Memory B cell (primary cell): ENCODE measurements at regions not wholly inside any gene's neighbourhood (a gene's known extent, or its start where the extent isn't known, plus 50 kb on each side); places are given as distances from the start of the nearest gene placed in this dataset.

Experiments used
- ATAC-seq: fragments of 150-1000 bp; cut with Tn5 transposase; 2 replicates; pipeline ENCODE4 v1.10.0; 2021; ENCODE audit warnings: low read depth, mild to moderate bottlenecking, moderate library complexity
- DNase-seq, 2 donors: peaks; one replicate each; pipeline ENCODE4 v3.0.0; 2022; ENCODE audit warnings: low spot score in 2 of 2
- H3K27ac Mint-ChIP-seq: one replicate; pipeline ENCODE4 v1.8.0; 2022; ENCODE audit warnings: mild to moderate bottlenecking, moderate library complexity, mixed read lengths
- H3K27me3 Mint-ChIP-seq: one replicate; pipeline ENCODE4 v1.8.0; 2022; ENCODE audit warnings: mixed read lengths
- H3K36me3 Mint-ChIP-seq: one replicate; pipeline ENCODE4 v1.8.0; 2022; ENCODE audit warnings: mild to moderate bottlenecking, mixed read lengths
- H3K4me1 Mint-ChIP-seq: one replicate; pipeline ENCODE4 v1.8.0; 2022; ENCODE audit warnings: mixed read lengths
- H3K4me3 Mint-ChIP-seq: one replicate; pipeline ENCODE4 v1.8.0; 2022; ENCODE audit warnings: mild to moderate bottlenecking, moderate library complexity, mixed read lengths
- H3K9me3 Mint-ChIP-seq: one replicate; pipeline ENCODE4 v1.8.0; 2022; ENCODE audit warnings: mixed read lengths

DNA sequence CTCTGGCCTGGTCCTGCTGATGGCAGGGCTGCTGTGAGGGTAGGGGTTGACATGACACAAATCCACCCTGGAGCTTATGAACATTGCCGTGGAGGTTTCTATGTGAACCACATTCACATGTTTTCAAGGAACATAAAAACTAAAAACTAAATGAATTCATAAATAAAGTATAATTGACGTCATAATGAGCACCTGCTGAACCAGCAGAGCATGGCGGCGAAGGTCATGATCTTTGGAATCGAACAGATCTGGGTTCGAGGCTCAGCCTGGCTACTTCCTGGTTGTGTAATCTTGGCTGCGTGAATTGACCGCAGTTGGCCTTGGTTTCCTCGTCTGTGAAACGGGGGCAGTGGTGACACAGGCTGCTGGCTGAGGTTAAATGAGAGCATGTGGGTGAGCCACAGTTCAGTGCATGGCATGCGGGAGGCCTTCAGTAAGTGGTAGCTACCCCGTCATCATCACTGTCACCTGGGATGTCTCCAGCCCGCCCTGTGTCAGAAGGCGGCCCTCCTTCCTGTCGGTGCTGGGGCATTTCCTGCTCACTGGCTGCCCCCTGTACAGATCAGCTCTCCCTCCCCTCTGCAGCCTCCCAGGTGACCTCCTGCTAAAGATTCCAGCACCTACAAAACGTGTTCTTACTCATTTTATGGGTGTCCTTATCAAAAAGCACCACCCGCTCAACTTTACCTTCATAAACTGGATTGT is 190.3 kb upstream of the SHH start:
- no peak for DNase-seq
- no peak overlapping the region for H3K27ac Mint-ChIP-seq
- ATAC-seq, result no peak
- H3K27me3 Mint-ChIP-seq, result peaks cover 2% of the 10 kb centered on the region
- peaks cover 1% of the 10 kb centered on the region for H3K9me3 Mint-ChIP-seq
- no peaks in the 10 kb centered on the region for H3K4me1 Mint-ChIP-seq
- H3K36me3 Mint-ChIP-seq, result no peaks in the 10 kb centered on the region
- no peak overlapping the region for H3K4me3 Mint-ChIP-seq

DNA sequence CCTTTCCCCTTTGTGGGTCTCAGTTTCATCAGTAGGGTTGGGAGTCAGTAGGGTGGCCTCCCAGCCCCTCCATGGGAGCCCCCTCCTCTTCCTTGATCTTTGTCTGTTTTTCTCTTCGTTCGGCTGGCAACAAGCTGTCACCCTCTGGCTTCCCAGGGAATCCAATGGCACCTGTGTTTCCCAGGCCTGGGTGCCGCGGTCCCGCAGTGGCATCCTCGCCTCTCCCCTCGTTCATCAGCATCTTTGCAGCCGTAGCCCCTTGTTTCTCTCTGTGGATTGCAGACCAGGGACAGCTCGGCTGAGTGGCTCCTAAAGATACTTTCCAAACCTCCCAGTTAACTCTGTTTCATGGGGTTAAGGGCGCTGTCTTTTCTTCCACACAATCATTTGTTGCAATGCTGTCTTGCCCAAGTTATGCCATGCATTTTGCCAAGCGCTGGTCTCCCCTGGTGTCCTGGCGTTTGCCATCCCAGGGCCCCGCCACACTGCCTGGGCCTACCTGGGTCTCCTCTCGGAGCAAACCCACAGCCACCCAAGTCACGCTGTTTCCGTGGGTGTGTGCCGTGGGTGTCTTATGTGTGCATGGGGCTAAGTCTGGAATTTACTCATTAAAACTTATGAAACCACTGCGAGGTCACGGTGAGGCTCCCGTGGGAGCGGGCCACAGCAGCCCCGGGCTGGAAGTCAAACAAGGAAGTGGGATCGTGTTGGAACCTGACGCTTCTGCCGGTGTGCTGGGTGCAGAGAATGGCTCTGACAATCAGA is 189.4 kb upstream of the SHH start:
- Mint-ChIP-seq H3K27ac (no peak overlapping the region), H3K27me3 (peaks cover 5% of the 10 kb centered on the region), H3K9me3 (peaks cover 1% of the 10 kb centered on the region), H3K4me1 (no peaks in the 10 kb centered on the region), H3K4me3 (no peak overlapping the region), H3K36me3 (no peaks in the 10 kb centered on the region)
- no peak for ATAC-seq
- no peak for DNase-seq

DNA sequence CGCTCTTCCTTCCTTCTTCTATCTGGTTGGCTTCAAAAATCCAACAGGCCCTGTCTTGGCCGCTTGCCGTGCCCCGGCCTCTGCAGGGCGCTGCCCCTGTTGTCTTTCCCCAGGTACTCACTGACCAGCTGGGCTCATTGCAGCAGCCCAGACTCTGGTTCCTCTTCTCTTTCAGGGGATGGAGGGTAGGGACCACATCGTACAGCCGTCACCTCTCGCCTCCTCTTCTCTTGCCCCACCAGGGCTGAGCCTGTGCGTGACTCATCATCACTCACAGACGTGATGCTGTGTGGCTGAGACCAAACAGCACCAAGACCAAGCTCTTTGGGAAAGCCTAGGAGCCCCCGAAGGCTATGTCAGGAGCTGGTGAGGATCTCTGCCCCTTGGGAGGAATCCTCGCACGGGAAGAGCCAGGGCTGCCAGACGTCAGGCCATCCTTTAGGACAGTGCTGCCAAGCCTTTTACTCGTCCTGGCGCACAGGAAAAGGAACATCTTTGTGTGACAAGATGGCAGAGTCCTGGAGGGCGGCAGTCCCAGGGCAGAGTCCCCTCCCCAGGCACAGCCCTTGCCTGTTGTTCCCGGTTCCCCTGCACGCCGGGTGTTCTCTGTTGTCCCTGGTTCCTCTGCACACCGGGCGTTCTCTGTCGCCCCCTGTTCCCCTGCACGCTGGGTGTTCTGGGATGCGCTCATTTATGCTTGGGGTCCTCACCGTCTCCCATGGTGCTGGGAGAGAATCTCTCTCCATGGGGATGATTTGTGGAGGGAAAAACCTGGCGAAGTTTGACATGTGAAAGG is 188.5 kb upstream of the SHH start:
- ATAC-seq, result no peak
- no peak overlapping the region for H3K27ac Mint-ChIP-seq

DNA sequence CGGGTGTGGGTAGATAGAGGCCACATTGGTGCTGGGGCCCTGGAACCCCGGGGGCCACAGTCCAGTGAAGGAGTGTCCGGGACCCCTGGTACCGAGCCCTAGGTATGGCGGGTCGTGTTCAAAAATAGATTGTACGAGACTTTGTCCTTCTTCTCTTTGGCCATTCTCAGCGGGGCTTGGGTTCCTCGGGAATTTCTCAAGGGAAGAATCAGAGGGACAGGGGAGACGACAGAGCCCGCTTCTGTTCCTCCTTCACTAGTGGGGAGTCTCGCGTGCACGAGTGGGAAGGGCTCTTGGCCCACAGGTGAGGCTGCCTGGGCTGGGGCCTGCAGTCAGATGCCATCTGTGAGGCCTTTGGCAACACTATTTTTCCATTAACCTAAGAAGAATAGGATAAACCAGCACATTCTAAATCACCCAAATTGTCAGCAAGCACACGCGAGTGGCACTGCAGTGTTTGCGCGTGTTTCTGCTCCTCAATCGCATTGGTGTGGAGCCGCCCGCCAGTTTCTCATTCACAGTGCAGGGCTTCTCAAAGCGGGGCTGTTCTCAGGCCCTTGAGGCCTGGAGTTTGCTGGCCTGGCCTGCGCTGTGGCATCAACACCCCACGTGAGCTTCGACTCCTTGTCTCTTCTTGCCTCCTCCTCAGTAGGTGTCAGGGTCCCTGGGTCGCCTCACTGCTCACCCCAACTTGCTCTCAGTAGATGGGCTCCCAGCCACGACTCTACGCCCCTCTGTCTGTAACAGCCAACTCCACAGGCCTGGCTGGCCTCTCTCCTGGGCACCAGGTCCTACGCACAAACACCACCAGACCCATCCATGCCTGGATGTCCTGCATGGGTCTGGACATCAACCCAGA is 187.6 kb upstream of the SHH start:
- DNase-seq (no peak), ATAC-seq (no peak)
- Mint-ChIP-seq H3K27me3 (peaks cover 5% of the 10 kb centered on the region), H3K36me3 (no peaks in the 10 kb centered on the region), H3K27ac (no peak overlapping the region), H3K4me1 (no peaks in the 10 kb centered on the region), H3K4me3 (no peak overlapping the region), H3K9me3 (no peaks in the 10 kb centered on the region)

More for the DNA sequence above, 188.5 kb upstream of the SHH start:
- Mint-ChIP-seq H3K27me3 (peaks cover 5% of the 10 kb centered on the region), H3K36me3 (no peaks in the 10 kb centered on the region), H3K4me3 (no peak overlapping the region), H3K9me3 (peaks cover 1% of the 10 kb centered on the region), H3K4me1 (no peaks in the 10 kb centered on the region)
- DNase-seq, result no peak

DNA sequence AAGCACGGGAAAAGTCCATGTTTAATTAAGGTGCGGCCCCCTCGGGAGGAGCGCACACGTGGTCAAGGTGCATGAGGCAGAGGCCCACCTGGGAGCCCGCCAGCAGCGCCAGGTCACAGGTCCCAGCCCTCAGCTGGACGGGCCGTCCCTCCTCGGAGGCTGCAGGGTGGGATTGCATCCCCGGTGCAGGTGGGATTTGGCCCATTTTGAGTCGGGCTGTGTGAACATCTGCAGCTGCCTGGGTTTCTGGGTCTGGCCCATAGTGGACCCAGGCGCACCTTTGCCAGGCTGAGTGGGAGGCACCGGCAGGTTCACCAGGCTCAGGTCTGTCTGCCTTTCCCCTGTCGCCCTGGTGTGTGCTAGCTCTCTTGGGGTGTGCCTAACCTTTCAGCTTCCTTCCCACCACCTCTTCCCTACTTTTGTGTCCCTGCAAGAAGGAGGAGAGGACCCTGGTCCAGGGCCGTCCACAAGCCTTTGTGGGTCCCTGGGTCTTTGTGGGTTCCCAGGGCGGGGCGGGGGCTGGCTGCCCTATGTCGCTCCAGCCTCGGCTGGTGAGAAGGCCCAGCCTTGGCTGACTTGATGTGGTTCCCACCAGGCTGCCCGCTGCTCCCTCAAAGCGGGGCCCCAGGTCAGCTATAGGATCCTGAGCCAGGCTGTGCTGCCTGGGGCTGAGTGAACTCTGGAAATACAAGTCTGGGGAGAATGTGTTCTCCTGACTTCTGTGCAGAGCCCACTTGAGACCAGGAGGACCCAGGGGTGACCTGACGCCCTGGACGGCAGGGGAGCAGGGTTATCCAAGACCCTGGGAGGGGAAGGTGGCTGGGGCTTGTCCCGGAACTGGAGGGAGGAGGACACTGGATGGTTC is 186.7 kb upstream of the SHH start:
- DNase-seq (no peak), ATAC-seq (no peak)
- Mint-ChIP-seq H3K9me3 (peaks cover 2% of the 10 kb centered on the region), H3K36me3 (no peaks in the 10 kb centered on the region), H3K4me1 (no peaks in the 10 kb centered on the region), H3K4me3 (no peak overlapping the region), H3K27ac (no peak overlapping the region), H3K27me3 (peaks cover 5% of the 10 kb centered on the region)

DNA sequence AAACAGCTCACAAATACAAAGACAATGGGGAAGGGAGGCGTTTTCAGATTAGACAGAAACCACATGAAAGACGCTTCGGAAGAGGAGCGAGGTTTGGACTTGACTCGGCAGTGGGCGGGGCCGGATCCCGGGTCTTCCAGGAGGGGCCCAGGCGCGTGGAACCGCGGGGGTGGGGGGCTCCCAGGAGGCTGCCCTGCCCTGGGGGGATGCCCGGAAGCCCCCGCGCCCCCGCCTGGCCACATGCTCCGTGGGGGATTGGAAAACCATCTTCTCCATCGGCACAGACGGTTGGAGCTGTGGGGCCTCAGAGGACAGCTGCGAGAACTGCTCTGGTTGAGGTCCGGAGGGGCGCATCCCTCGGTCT is 186.0 kb upstream of the SHH start:
- ATAC-seq (no peak), DNase-seq (no peak)
- Mint-ChIP-seq H3K27me3 (peaks cover 5% of the 10 kb centered on the region), H3K9me3 (peaks cover 4% of the 10 kb centered on the region), H3K27ac (no peak overlapping the region), H3K4me3 (no peak overlapping the region), H3K36me3 (no peaks in the 10 kb centered on the region), H3K4me1 (no peaks in the 10 kb centered on the region)

DNA sequence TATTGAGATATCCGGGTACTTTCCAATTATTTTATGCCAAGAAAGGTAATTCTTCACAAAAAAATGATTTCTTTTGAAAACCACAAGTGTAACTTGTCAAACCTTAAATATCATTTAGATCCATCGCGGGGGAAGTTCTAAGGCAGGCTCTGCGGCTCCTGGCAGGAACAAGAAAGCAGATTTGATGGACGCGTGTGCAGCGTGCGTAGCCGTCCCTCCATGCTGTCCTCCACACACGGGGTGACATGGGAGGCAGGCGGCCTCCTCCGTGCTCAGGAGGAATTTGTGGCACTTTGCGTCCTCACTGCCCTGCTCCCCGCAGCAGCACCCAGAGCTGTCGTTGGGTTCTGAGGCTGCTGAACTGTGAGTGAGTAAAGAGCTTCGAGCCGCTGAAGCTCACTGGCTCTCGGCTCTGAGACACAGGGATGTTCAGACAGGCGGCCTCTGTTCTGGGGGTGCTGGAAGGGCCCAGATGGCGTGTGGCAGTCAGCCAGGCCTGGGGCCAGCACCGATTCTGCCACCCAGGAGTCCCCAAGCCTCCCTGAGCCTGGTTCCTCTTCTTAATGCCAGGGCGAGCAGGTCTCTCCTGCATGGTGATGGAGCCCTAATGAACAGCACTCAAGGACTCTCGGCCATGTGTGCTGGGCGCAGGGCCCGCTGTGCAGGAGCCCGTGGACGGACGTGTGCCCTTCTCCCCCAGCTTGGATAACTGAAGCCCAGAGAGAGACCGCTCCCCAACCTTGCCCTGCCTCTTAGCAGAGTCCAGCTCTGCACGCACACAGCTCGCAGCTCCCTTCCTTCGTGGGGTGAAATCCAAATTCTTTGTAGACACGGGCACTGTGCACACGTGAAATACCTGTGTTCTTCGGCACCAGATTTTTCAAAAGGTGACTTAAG is 185.4 kb upstream of the SHH start:
- Mint-ChIP-seq H3K27ac (no peak overlapping the region), H3K4me3 (no peak overlapping the region), H3K36me3 (no peaks in the 10 kb centered on the region), H3K4me1 (no peaks in the 10 kb centered on the region), H3K9me3 (peaks cover 4% of the 10 kb centered on the region), H3K27me3 (peaks cover 5% of the 10 kb centered on the region)
- DNase-seq (no peak), ATAC-seq (no peak)

DNA sequence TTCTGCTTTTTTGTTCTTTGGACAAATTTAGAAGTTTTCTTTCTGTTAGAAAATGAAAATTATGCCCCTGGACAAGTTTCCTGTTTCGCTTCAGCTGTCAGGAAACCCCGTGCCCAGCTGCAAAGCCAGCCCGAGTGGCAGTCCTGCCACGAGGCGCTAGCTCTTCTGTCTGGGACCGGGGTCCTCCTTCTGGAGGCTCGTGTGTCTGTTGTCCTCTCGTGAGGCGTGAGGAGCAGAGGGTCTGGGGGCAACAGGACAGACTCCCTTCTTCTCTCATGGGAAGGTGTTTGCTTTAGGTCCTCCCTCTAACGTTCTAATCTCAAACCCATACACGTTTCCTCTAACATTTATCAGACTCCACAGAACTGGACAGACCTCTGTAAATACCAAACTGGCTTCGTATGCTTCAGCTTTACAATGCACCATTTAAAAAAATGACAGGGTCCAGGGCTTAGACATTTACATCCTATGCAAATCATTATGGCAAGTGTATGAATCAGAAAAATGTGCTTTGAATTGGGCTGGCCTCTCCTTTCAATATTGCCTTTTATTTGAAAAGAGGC is 184.5 kb upstream of the SHH start:
- Mint-ChIP-seq H3K9me3 (peaks cover 4% of the 10 kb centered on the region), H3K36me3 (no peaks in the 10 kb centered on the region), H3K27me3 (peaks cover 5% of the 10 kb centered on the region), H3K4me1 (no peaks in the 10 kb centered on the region), H3K4me3 (no peak overlapping the region), H3K27ac (no peak overlapping the region)
- ATAC-seq, result no peak
- no peak for DNase-seq

DNA sequence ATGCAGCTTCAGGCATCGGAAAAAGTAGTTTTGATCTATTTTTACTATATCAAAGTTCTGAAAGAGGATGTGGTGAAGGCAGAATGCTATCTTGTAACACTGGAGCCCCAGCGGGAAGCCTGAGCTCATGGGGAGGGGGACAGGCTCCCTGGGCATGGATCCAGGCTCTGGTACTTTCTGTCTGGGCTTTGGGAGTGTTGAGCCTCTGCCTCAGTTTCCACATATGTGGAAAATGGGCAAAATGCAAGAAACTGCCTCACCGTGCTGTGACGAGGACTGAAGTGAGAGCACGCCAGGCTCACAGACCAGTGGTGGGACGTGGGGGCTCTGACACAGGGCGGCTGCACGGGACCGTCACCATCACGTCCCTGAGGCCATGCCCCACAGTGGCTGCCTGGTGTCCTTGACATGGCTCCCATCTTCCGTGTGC is 182.9 kb upstream of the SHH start:
- Mint-ChIP-seq H3K4me1 (no peaks in the 10 kb centered on the region), H3K36me3 (no peaks in the 10 kb centered on the region), H3K4me3 (no peak overlapping the region), H3K27me3 (peaks cover 5% of the 10 kb centered on the region), H3K27ac (no peak overlapping the region), H3K9me3 (peaks cover 6% of the 10 kb centered on the region)
- ATAC-seq (no peak), DNase-seq (no peak)

DNA sequence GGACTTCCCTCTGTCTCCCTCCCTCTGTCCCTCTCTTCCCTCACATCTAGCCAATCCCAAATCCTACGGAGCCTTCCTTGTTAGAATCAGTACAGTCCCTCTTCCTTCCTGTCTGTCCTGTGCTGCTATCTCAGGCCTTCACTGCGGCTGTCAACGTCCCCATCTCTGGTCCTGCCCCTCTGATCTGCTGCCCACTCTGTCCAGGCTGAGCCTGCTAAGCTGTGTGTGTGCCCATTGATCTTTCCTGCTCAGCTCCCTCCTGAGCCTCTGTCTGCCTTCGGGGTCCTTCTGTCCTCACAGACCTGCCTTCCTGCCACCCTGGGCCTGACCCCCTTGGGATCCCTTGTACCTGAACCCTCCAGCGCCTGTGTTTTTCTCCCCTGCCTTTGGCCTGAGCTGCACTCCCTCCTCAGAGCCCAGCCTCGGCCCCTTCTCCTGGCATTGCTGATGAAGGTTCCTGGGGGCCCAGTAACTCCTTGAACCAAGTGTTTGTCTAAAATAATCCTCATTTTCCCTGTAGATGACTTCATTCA is 182.1 kb upstream of the SHH start:
- Mint-ChIP-seq H3K27ac (no peak overlapping the region), H3K4me3 (no peak overlapping the region), H3K36me3 (no peaks in the 10 kb centered on the region), H3K9me3 (peaks cover 9% of the 10 kb centered on the region), H3K4me1 (no peaks in the 10 kb centered on the region), H3K27me3 (peaks cover 5% of the 10 kb centered on the region)
- DNase-seq (no peak), ATAC-seq (no peak)

DNA sequence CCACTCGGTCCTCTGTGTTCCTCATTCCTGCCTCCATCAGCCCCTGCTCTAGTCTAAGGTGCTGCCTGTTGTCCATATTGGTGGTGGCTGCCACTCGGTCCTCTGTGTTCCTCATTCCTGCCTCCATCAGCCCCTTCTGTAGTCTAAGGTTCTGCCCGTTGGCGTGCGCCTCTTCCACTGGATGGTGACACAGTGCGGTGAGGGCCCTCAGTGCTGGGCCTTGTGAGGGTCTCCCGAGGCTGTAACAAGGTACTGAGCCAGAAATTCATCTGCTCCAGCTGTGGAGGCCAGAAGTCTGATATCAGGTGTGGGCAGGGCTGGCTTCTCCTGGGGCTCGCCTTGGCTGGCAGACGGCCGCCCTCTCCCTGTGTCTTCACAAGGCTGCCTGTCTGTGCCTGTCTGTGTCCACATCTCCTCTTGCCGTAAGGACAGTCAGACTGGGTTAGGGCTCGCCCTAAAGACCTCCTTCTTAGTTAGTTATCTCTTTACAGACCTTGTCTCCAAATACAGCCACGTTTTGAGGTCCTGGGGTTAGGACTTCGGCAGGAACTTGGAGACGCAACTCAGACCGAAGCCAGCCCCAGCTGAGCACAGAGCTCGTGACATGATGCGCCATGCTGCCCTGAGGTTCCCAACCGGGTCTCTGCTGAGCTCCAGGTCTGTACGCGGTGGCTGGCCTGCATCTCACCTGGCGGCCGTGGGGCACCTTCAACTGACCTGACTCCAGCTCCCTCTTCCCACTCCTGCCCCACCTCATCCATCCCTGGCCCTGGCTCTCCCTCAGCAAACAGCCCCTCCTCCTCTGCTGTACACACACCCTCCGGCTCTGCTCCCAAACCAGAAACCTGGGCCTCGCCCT is 181.4 kb upstream of the SHH start:
- DNase-seq (no peak), ATAC-seq (no peak)
- Mint-ChIP-seq H3K27ac (no peak overlapping the region), H3K4me1 (no peaks in the 10 kb centered on the region), H3K9me3 (peaks cover 9% of the 10 kb centered on the region), H3K27me3 (peaks cover 5% of the 10 kb centered on the region), H3K4me3 (no peak overlapping the region), H3K36me3 (no peaks in the 10 kb centered on the region)
